ENCODE measurements at regions not wholly inside any gene's neighbourhood (a gene's known extent, or its start where the extent isn't known, plus 50 kb on each side); places are given as distances from the start of the nearest gene placed in this dataset.

DNA sequence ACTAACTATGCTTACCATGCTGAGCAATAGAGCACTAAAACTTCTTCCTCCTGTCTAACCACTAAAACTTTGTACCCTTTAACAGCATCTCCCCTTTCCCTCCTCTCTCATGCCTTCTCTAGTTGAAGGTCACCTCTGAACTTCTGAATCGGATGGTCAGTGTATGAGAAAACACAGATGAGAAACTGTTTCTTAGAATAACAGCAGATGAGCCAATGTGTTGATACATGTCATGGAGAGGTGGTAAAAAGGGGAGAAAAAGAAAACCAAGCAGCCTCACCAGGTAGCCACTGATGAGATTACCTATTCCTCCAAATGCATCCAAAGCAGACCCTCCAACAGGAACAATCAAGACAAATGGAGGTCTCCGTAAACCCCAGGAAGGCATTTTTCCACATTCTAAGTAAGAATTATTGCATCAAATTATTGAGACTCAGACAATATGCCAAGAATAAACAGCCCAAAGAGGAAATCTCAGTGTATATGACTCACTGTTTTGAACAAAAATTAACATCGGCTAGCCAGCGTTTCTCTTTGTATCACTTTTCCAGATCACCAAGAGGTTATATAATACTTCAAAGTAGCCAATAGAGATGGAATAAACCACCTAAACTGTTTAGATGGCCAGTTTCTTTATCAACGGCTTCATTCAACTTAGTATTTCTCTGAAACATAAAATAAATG lies 793.3 kb upstream of the SOX9 start:
- TF ChIP-seq, protein P1, sequence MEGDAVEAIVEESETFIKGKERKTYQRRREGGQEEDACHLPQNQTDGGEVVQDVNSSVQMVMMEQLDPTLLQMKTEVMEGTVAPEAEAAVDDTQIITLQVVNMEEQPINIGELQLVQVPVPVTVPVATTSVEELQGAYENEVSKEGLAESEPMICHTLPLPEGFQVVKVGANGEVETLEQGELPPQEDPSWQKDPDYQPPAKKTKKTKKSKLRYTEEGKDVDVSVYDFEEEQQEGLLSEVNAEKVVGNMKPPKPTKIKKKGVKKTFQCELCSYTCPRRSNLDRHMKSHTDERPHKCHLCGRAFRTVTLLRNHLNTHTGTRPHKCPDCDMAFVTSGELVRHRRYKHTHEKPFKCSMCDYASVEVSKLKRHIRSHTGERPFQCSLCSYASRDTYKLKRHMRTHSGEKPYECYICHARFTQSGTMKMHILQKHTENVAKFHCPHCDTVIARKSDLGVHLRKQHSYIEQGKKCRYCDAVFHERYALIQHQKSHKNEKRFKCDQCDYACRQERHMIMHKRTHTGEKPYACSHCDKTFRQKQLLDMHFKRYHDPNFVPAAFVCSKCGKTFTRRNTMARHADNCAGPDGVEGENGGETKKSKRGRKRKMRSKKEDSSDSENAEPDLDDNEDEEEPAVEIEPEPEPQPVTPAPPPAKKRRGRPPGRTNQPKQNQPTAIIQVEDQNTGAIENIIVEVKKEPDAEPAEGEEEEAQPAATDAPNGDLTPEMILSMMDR (conservative IDR thresholded peaks at IDR 0.05; ENCODE audit: low read length), result no peak
- no peak for TF ChIP-seq EZH2phosphoT487 (IDR thresholded peaks at IDR 0.05; ENCODE audit: borderline replicate concordance)

Data from Loucy (cell line).